ENCODE measurements at regions not wholly inside any gene's neighbourhood (a gene's known extent, or its start where the extent isn't known, plus 50 kb on each side); places are given as distances from the start of the nearest gene placed in this dataset.

- no peaks in the 10 kb centered on the region for H3K27me3 ChIP-seq (ENCODE audit: control insufficient read depth in 2 of 2, insufficient read depth in 2 of 2, low read length in 2 of 2)
- CTCF ChIA-PET: no interaction called here
- dilution Hi-C loops (cut with MboI; ENCODE audit: extremely low pct_ligation_motif_present, low sequenced_read_pairs): no loop called here
- POLR2A ChIA-PET: no interaction called here
- H3K79me2 ChIP-seq (ENCODE audit: control insufficient read depth, insufficient read depth, low read length): no peaks in the 10 kb centered on the region
- FAIRE-seq (no peak), DNase-seq (ENCODE audit: low read depth, low spot score) (no peak)
- H3K9ac ChIP-seq (replicated peaks; ENCODE audit: extremely low read depth, insufficient read depth, low read length): no peak overlapping the region
- intact Hi-C loops (cut with micrococcal nuclease): no loop called here
- peaks cover 4% of the 10 kb centered on the region for H3K9me3 ChIP-seq (replicated peaks; ENCODE audit: control insufficient read depth, insufficient read depth, low read length)
- TF ChIP-seq FOS (IDR thresholded peaks at IDR 0.05; ENCODE audit: borderline replicate concordance, insufficient read depth, low read length): no peak
- no peak for TF ChIP-seq EZH2 (IDR thresholded peaks at IDR 0.05; ENCODE audit: borderline replicate concordance, low read depth, low read length, severe bottlenecking)
- TF ChIP-seq POLR2A (IDR thresholded peaks at IDR 0.05; ENCODE audit: low read depth, low read length): no peak
- TF ChIP-seq, protein P1, sequence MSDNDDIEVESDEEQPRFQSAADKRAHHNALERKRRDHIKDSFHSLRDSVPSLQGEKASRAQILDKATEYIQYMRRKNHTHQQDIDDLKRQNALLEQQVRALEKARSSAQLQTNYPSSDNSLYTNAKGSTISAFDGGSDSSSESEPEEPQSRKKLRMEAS (IDR thresholded peaks at IDR 0.05; ENCODE audit: insufficient read depth, insufficient read length): no peak
- TF ChIP-seq JUN (IDR thresholded peaks at IDR 0.05; ENCODE audit: borderline replicate concordance, insufficient read depth, insufficient read length, low read depth): no peak
- no peak for TF ChIP-seq MYC (IDR thresholded peaks at IDR 0.05; ENCODE audit: low read depth, low read length)
- TF ChIP-seq POLR2AphosphoS5 (IDR thresholded peaks at IDR 0.05; ENCODE audit: insufficient read depth, low read depth, low read length): no peak
- TF ChIP-seq, protein P2, sequence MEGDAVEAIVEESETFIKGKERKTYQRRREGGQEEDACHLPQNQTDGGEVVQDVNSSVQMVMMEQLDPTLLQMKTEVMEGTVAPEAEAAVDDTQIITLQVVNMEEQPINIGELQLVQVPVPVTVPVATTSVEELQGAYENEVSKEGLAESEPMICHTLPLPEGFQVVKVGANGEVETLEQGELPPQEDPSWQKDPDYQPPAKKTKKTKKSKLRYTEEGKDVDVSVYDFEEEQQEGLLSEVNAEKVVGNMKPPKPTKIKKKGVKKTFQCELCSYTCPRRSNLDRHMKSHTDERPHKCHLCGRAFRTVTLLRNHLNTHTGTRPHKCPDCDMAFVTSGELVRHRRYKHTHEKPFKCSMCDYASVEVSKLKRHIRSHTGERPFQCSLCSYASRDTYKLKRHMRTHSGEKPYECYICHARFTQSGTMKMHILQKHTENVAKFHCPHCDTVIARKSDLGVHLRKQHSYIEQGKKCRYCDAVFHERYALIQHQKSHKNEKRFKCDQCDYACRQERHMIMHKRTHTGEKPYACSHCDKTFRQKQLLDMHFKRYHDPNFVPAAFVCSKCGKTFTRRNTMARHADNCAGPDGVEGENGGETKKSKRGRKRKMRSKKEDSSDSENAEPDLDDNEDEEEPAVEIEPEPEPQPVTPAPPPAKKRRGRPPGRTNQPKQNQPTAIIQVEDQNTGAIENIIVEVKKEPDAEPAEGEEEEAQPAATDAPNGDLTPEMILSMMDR (IDR thresholded peaks at IDR 0.05; ENCODE audit: extremely low read depth in 1 of 2, insufficient read depth in 1 of 2, low read depth in 1 of 2, low read length in 2 of 2): no peak
- TF ChIP-seq GATA2 (IDR thresholded peaks at IDR 0.05; ENCODE audit: insufficient read depth, insufficient read length, low read depth, low read length): no peak
- H4K20me1 ChIP-seq (replicated peaks; ENCODE audit: control insufficient read depth, extremely low read depth, insufficient read depth, low read length): no peaks in the 10 kb centered on the region
- no peaks in the 10 kb centered on the region for H3K4me1 ChIP-seq (ENCODE audit: control insufficient read depth, extremely low read depth, insufficient read depth, low read length)
- no peak overlapping the region for H3K4me2 ChIP-seq (ENCODE audit: insufficient read depth, low read length)
- no peaks in the 10 kb centered on the region for H3K9me1 ChIP-seq (replicated peaks; ENCODE audit: control insufficient read depth, extremely low read depth, insufficient read depth, low read length)
- no peaks in the 10 kb centered on the region for H3K36me3 ChIP-seq (ENCODE audit: control insufficient read depth in 2 of 2, extremely low read depth in 1 of 2, insufficient read depth in 2 of 2, low read length in 2 of 2)
- no peak overlapping the region for H3K27ac ChIP-seq (ENCODE audit: insufficient read depth, low read depth, low read length)
- H3K4me3 ChIP-seq (replicated peaks in 1 of 3; ENCODE audit: insufficient read depth in 1 of 3, low read depth in 1 of 3, low read length in 3 of 3): no peak overlapping the region
- no peak overlapping the region for H2AFZ ChIP-seq (ENCODE audit: low read depth, low read length)
- no TSS peak for BruUV-seq (replicated peaks)
Measured at GRCh38 chr5:4362411-4362810, 766.8 kb downstream of the IRX1 start.
